ENCODE measurements at regions not wholly inside any gene's neighbourhood (a gene's known extent, or its start where the extent isn't known, plus 50 kb on each side); places are given as distances from the start of the nearest gene placed in this dataset.

DNA sequence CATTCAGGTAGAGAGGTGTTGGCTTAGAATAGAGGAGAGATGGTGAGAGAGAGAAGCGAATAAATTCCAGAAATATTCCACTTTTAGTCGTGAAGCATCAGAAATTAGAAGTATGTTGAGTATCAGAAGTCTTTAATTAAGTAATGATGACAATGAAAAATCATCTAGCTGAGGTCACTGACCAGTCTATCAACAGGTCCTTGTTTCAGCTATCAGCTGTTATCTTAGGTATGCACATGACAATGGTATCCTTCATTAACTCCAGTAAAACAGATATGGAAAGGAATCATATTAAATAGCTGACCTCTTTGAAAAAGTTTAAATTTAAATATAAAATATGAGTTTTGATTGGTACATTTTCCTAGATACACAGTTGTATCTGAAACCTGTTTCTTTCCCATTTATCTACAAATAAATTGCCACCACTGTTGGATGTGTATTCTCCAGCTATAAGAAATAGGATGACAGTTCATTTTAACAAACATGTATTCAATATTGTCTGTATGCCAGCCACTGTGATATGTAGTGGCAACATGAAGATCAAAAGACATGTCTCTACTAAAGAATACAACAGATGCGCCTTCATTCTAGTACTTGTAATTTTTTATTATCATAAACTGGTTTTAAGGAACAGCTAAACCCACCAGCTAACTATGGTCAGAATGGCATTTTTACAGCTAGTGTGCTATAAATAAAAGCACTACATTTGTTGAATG, 424.2 kb upstream of the DCN start:
- DNase-seq (no peak), ATAC-seq (no peak)
- intact Hi-C loops (cut with DNase I), result no loop called here

DNA sequence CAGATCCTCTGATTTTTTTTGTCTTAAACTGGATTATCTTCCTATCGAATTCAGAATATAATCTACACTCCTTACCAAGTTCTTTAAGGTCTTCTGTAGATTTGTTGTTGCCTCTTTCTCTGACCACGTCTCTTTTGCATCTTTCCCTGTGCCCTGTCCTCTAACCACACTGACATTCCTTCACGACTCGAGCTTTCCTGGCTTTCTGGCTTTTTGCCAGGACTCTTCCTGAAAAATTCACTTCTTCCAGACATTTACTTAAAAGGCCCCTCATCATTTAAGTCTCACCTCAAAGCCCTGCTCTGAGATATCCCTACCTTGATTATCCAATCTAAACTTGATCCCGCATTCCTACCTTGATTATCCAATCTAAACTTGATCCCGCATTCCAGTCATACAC, 422.3 kb upstream of the DCN start:
- intact Hi-C loops (cut with DNase I), result no loop called here
- no peak for DNase-seq

DNA sequence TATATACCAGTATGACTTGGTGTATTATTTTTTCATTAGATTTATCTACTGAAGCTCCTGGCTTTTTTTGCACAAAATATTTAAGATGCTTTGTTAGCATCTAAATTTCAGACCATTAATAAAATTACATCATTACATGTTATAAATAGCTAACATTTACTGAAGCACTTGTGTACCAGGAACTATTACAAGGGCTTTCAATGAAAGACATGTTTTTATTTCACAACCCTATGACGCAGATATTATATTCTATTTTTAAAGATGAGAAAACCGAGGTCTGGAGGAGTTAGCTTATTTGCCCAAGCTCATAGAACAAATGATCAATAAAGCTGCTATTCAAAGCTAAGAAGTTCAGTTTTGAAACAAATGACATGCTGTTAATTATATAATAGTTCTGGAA, 420.4 kb upstream of the DCN start:
- DNase-seq, result no peak
- intact Hi-C loops (cut with DNase I), result no loop called here
- ATAC-seq, result no peak

More for the DNA sequence above, 422.3 kb upstream of the DCN start:
- ATAC-seq, result no peak

DNA sequence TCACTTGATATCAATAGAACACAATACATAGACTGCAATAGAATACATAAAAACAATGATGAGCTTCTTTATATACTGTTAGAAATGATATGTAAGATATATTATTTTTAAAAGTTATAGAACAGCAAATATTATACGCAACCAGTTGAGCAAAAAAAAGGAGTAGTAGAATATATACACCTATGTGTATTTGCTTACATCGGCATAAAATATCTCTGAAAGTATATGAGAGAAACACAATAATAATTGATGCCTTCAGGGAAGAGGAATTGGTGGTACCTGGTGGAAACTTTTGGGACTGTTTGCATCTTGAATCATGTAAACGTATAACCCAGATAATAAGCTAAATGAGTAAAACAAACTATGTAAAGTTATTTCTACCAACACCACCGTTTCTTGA, 418.4 kb upstream of the DCN start:
- ATAC-seq, result no peak
- no peak for DNase-seq
- intact Hi-C loops (cut with DNase I), result no loop called here

DNA sequence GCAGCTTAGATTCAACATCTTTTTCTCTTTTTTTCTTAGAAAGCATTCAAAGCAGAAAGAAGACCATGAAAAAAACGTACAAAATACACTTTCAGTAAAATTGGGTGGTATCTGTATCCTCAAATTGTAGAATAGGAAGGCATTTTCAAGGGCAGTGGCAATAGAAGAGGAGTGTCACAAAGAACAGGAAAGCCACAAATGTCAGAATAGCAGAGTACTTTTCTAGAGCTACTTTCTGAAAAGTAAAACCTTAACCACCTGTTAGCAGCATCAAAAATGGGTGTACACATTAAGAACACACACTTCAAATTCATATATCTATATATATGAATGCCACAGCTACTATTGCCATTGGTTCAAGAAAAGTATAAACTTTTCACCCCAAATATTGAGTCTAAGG, 412.1 kb upstream of the DCN start:
- no peak for ATAC-seq
- no peak for DNase-seq
- intact Hi-C loops (cut with DNase I), result no loop called here

DNA sequence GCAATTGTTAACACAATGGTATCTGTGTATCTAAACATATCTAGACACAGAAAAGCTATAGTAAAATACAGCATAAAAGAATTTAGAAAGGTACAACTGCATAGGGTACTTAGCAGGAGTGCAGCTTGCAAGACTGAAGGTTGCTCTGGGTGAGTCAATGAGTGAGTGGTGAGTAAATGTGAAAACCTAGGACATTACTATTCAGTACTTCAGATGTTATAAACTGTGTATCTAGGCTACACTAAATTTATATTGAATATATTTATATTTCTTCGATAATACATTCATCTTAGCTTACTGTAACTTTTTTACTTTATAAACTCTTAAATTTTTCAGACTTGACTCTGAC, 409.0 kb upstream of the DCN start:
- DNase-seq (no peak), ATAC-seq (no peak)
- intact Hi-C loops (cut with DNase I), result no loop called here

DNA sequence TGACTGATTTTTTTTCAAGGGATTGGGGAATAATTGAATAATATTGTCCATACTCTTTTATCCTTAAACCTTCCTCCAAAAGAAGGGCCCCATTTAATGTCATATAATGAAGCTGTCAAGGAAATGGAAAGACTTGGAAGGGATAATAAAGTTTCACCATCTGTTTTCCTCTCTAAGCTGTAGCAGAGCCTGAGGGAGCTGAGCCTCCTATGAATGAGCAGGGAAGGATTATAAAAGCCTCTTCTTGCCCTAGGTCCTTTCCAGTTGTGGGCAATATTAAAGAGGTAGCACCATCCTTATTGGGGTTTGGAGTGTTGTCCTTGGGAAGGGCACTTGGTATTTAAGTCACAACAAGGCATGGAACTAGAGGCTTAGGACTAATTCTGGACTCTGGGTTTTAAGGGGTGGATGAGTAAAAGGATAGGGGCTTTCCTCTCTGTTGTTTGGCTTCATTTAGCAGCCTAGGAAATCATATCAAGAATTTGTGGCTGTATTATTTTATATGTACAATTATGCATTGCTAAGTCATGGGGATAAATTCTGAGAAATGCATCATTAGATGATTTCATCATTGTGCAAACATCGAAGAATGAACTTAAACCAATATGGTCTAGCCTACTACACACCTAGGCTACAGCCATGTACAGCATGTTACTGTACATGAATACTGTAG, 408.5 kb upstream of the DCN start:
- DNase-seq (no peak), ATAC-seq (no peak)
- intact Hi-C loops (cut with DNase I), result no loop called here

DNA sequence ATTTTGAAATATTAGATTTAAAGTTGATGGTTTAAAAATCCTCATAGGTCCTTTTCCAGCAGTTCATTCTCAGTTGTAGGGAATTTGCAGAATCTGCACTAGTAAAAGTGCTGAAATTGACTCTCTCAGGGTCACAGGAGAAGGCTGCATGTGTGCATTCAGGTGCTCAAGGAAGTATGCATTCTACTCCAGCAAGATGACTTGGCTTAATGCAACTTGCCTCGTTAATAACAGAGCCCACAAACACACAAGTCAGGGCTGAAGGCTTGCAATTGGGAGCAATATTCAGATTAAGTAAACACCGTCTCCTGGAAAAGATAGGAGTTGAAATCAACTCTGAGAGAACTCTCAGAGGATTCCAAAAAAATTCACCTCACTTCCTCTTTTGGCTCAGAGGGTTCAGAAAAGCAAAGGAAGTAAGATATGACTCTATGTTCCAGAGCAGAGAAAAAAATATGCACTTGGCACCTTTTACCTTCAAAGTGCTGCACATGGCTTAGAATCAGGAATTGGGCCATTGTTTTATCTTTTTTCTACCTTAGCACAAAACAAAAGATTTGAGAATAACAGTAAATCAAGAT, 406.3 kb upstream of the DCN start:
- DNase-seq (no peak), ATAC-seq (no peak)
- intact Hi-C loops (cut with DNase I), result no loop called here

DNA sequence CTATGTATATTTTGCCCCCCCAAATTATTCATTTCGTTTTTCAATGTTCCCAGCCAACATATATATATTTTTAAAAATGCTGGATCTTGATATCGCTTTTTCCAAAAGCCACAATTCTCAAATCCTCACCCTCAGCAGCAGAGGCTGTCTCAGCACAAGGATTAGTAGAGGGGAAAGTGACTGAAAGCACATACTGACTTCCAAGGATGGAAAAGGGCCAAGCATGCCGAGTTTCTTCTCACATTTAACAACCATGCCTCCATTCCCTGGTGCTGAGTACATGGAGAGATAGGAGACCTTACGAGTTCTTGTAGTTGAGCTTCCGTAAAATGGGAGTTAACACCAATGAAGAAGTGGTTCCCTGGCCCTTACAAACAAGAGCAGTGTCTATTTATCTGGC, 403.4 kb upstream of the DCN start:
- intact Hi-C loops (cut with DNase I), result no loop called here
- ATAC-seq, result no peak

DNA sequence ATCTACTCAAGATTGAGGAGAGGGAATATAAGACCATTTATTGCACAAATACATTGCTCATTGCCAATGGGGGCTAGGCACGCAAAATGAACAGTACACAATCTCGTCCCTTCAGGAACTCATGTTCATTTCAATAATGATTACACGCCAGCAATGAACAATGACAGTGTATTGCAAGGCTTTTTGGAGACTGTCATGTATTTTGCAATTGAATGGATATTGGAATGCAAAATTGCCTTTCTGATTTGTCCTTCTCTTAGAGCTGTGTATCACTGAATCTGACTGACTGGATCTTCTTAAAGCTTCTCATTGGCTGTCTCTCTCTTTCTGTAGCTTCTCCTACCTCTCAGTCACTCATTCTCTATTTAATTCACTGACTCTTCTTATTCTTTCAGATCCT, 400.2 kb upstream of the DCN start:
- no peak for ATAC-seq
- DNase-seq, result no peak
- intact Hi-C loops (cut with DNase I), result no loop called here

More for the DNA sequence above, 403.4 kb upstream of the DCN start:
- DNase-seq, result no peak

DNA sequence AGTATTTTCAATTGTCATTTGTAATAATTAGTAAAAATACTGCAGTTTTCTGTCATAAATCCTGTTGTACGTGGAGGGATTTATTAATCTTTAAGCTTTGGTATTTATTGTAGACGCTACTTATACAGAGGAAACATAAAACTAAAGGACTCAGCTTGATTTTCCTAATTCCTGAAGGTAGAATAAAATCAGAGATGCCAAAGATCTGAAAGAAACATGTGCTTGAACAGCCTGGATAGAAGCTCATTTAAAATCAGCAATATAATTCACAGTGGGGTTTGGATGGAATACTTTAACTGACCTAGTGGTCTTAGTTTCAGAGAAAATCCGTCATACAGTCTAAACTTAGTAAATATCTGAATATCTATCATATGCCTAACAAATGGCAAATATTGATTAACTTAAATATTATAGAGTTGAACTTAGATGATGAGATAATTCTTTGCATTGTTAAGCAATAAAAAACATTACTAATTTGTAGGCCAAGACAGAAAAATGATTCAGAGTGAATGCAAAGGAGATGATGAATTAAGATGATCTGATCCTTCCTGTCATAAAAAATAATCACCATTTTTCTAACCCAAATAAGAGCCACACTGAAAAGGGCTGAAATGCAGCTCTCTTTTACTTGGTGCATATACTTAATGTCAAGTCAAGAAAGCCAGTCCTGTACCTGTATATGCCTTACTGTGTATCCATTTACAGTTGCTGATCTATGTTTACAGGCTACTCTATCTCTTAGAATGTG, 397.1 kb upstream of the DCN start:
- intact Hi-C loops (cut with DNase I), result loop anchor here in 1 of 2 donors (5.0 to 10.0 kb wide), 3 partner anchors 225 to 993 kb away; no protein-coding TSS in a partner anchor
- no peak for DNase-seq
- no peak for ATAC-seq

DNA sequence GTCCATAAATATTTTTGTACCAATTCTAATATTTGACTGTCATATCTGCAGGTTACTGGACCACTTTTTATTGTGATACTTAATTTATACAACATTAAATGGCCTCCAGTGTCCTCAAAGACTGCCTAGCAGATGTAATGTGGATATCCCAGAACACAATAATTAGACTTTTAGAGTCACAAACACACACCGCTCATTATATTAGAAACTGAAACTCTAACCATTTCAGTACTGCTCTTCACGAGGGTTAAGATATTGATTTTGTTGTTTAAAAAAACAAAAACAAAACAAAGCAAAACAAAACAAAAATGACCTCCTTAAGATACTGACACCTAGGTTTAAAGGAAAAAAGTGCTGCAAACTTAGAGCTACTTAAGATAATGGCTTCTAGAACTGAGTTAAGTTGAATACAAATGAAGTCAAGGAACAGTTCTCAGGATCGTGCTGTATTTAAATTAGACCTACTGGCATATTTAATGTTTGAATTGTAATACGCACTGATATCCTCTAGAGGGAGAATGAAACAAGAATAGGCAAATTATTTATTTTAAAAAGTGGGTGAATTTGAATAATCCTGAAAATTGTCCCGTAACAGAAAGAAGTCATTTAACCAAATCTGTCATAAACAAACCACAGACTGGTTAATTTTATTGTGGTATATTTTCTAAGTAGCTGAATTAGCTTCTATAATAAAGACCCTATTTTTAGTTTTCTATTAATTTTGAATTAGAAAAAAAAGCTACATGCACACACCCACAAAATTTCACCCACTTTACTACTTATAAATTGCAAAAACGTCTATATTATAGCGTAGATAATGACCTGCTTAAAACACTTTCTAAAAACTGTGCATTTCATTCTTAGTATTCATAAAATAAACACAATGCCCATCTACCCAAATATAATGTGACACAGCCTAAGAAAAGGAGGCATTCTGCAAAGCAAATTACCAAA, 395.2 kb upstream of the DCN start:
- peak; percentile 47 to 51 for ATAC-seq
- DNase-seq, result no peak
- intact Hi-C loops (cut with DNase I), result loop anchor here in 1 of 2 donors (5.0 to 10.0 kb wide), 3 partner anchors 227 to 994 kb away; no protein-coding TSS in a partner anchor

DNA sequence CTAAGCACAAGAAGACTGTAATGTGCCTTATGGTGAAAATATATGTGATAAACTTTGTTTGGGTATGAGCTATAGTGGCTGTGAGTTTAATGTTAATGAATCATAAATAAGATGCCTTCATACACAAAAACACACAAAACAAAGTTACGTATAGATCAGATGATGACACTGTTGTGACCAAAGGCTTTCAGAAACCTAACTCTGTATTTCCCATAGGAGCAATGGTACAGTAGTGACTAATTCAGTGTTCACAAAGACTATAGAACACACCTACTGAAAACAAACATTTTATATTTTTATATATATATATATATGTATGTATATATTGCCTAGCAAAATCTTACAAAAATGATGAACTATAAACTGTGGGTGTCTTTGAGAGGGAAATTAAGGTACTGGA, 393.8 kb upstream of the DCN start:
- no peak for DNase-seq
- intact Hi-C loops (cut with DNase I), result loop anchor here in 1 of 2 donors (5.0 to 10.0 kb wide), 3 partner anchors 228 to 996 kb away; no protein-coding TSS in a partner anchor
- no peak for ATAC-seq

DNA sequence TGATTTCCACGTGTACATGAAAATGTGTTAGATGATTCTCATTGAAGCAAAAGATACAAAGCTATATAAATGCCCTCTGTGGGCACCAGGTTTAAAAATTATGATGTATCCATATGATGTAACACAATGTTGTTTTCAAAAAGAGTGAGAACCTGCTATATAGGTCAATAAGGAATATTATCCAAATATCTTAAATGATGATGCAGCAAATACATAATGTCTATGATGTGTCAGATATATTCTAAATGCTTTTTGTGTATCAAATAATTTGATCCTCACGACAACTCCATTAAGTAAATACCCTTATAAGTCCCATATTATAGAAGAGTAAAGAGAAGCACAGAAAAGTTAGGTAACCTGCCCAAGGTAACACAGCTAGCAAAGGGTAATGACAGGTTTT, 393.0 kb upstream of the DCN start:
- no peak for ATAC-seq
- intact Hi-C loops (cut with DNase I), result loop anchor here in 1 of 2 donors (5.0 to 10.0 kb wide), 3 partner anchors 229 to 997 kb away; no protein-coding TSS in a partner anchor
- DNase-seq, result no peak

DNA sequence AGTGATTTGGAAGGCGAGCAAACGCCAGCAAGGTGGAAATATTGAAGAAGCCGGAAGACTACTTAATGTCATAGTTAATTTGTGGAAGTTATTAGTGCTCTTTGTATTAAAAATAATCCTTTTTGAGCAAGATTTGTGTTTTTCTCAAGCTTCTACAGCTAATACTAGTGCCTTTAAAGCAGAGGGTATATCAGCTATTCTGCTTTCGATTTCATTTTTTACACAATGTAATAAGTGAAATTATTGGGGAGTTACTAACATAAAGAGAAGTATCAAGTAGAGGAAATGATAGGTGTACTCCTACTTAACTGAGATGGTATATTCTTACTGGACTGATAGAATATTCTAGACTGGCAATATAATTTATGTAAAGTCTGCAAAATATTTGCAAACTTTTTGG, 392.4 kb upstream of the DCN start:
- intact Hi-C loops (cut with DNase I), result loop anchor here in 1 of 2 donors (5.0 to 10.0 kb wide), 3 partner anchors 230 to 997 kb away; no protein-coding TSS in a partner anchor
- ATAC-seq (no peak), DNase-seq (no peak)

DNA sequence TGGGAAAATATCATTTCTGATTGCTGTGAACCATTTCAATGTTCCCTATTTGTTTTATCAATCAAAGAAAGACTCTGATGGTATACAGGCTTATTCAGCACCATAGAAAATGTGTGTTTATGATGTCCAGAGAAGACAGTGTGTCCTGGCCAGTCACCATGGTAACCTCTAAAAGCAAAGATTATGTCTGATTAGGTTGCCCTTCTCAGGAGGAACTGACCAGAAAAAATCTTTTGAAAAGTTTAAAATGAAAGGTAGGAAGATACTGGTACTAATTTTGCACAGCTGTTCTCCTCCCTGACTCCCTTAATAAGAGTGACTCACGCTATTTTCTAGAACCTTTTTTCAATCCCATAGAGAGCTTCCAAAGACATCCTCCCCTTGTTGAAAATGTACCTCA, 391.8 kb upstream of the DCN start:
- DNase-seq (no peak), ATAC-seq (no peak)
- intact Hi-C loops (cut with DNase I), result loop anchor here in 1 of 2 donors (10.0 kb wide), 2 partner anchors 230 to 560 kb away; no protein-coding TSS in a partner anchor

DNA sequence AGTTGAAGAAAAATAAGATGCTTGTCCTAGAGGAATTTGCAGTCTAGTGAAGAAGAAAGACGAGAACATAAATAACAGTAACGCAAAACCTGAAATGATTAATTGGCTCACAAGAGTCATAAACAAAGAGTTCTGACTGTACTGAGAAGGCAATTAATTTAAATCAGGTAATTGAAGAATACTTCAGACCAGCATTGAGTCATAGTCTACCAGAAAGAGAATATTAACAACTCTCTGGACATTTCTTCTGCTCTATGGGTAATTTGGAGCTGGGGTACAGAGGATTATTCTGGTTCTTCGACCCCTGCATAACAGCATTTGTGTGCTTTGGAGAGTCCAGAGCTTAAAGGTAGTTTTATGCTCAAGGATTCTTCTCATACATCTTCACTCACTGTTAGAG, 390.3 kb upstream of the DCN start:
- ATAC-seq, result no peak
- intact Hi-C loops (cut with DNase I), result loop anchor here in 1 of 2 donors (10.0 kb wide), 2 partner anchors 232 to 562 kb away; no protein-coding TSS in a partner anchor
- no peak for DNase-seq

DNA sequence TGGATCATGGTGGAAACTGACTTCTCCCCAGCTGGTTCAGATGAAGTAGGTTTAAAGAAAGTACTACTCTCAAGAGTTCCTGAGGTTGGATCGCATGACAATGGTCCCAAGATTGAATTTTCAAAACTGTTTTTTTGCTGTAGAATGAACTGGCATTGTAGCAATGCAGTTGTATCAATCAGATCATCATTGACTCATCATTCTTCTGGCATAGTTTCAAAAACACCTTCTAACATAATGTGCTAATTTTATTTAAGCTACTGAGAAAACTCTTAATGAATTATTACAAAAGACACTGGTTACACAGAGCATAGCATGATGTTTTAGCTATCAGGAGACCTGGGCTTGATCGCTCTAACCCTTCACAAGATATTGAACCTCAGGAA, 384.5 kb upstream of the DCN start:
- ATAC-seq, result no peak
- DNase-seq, result no peak
- intact Hi-C loops (cut with DNase I), result no loop called here
